CD14-positive monocyte (primary cell): ENCODE measurements at regions not wholly inside any gene's neighbourhood (a gene's known extent, or its start where the extent isn't known, plus 50 kb on each side); places are given as distances from the start of the nearest gene placed in this dataset.

Experiments used
- DNase-seq, 3 donors: peaks; one replicate each; pipeline ENCODE4 v3.0.0-alpha.2; 2011 to 2022
- H2AFZ ChIP-seq: 2 replicates; pipeline ENCODE4 v1.6.0; 2012; ENCODE audit warnings: mild to moderate bottlenecking, low read depth, low read length, inconsistent platforms; ENCODE audit not compliant: insufficient read depth, poor library complexity, severe bottlenecking
- H3K27ac ChIP-seq, 2 donors: 1 replicate in 1 of 2; 2 replicates in 1 of 2; pipeline ENCODE4 v1.5.1; 2012 to 2013; ENCODE audit warnings: low read length in 2 of 2, control low read depth in 1 of 2, inconsistent platforms in 1 of 2, low read depth in 1 of 2, mild to moderate bottlenecking in 1 of 2
- H3K27me3 ChIP-seq, 2 donors: one replicate each; pipeline versions ENCODE4 v1.6.0 to v1.6.1; 2011 to 2013; ENCODE audit warnings: low read length in 2 of 2; ENCODE audit not compliant: control insufficient read depth in 2 of 2, insufficient read depth in 2 of 2
- H3K36me3 ChIP-seq, 2 donors: replicated peaks in 1 of 2; 1 replicate in 1 of 2; 2 replicates in 1 of 2; pipeline versions ENCODE4 v1.5.1 to v1.6.1; 2012 to 2013; ENCODE audit warnings: low read length in 2 of 2, control low read depth in 1 of 2, inconsistent platforms in 1 of 2, mild to moderate bottlenecking in 1 of 2; ENCODE audit not compliant: insufficient read depth in 2 of 2, control insufficient read depth in 1 of 2
- H3K4me1 ChIP-seq, 2 donors: 1 replicate in 1 of 2; 2 replicates in 1 of 2; pipeline versions ENCODE4 v1.5.1 to v1.6.1; 2012 to 2013; ENCODE audit warnings: low read length in 2 of 2, control low read depth in 1 of 2, inconsistent platforms in 1 of 2, mild to moderate bottlenecking in 1 of 2, moderate library complexity in 1 of 2; ENCODE audit not compliant: insufficient read depth in 2 of 2, control insufficient read depth in 1 of 2
- H3K4me2 ChIP-seq: replicated peaks from 2 replicates; pipeline ENCODE3; 2012; ENCODE audit warnings: low read length, moderate library complexity, mild to moderate bottlenecking; ENCODE audit not compliant: poor library complexity, severe bottlenecking; ENCODE audit errors: extremely low read depth
- H3K4me3 ChIP-seq, 3 experiments: fragments of 200-600 bp in 1 of 3; sonication (generic) in 1 of 3; replicated peaks in 1 of 3; 1 replicate in 2 of 3; 2 replicates in 1 of 3; pipeline ENCODE4 v1.5.1; 2011 to 2013; ENCODE audit warnings: low read length in 3 of 3, mild to moderate bottlenecking in 3 of 3, control low read depth in 2 of 3, low read depth in 2 of 3, inconsistent platforms in 1 of 3, moderate library complexity in 1 of 3
- H3K79me2 ChIP-seq: 2 replicates; pipeline ENCODE4 v1.6.0; 2012; ENCODE audit warnings: mild to moderate bottlenecking, control low read depth, inconsistent platforms, low read length, moderate library complexity; ENCODE audit not compliant: insufficient read depth
- H3K9ac ChIP-seq: 2 replicates; pipeline ENCODE4 v1.6.0; 2017; ENCODE audit warnings: low read length, mild to moderate bottlenecking; ENCODE audit not compliant: insufficient read depth, poor library complexity, severe bottlenecking
- H3K9me3 ChIP-seq, 2 donors: replicated peaks in 1 of 2; 1 replicate in 1 of 2; 2 replicates in 1 of 2; pipeline versions ENCODE4 v1.5.1 to v1.6.1; 2012 to 2013; ENCODE audit warnings: low read length in 2 of 2, control low read depth in 1 of 2; ENCODE audit not compliant: control insufficient read depth in 1 of 2, insufficient read depth in 1 of 2
- H4K20me1 ChIP-seq: 2 replicates; pipeline ENCODE4 v1.6.0; 2012; ENCODE audit warnings: mild to moderate bottlenecking, low read length, control low read depth, moderate library complexity; ENCODE audit not compliant: insufficient read depth
- H3K27ac Mint-ChIP-seq, 7 donors: one replicate each; pipeline ENCODE4 v1.8.0; 2020; ENCODE audit warnings: mild to moderate bottlenecking in 7 of 7, mixed read lengths in 7 of 7, moderate library complexity in 6 of 7, inconsistent platforms in 2 of 7
- H3K27me3 Mint-ChIP-seq, 3 donors: one replicate each; pipeline ENCODE4 v1.8.0; 2021 to 2022; ENCODE audit warnings: low read depth in 3 of 3, mild to moderate bottlenecking in 3 of 3, mixed read lengths in 3 of 3, moderate library complexity in 3 of 3, inconsistent platforms in 1 of 3
- H3K36me3 Mint-ChIP-seq, 2 donors: one replicate each; pipeline ENCODE4 v1.8.0; 2020; ENCODE audit warnings: mixed read lengths in 2 of 2, inconsistent platforms in 1 of 2, mild to moderate bottlenecking in 1 of 2
- H3K4me1 Mint-ChIP-seq: one replicate; pipeline ENCODE4 v1.8.0; 2020; ENCODE audit warnings: mild to moderate bottlenecking, mixed read lengths
- H3K4me3 Mint-ChIP-seq, 2 donors: one replicate each; pipeline ENCODE4 v1.8.0; 2020; ENCODE audit warnings: mild to moderate bottlenecking in 2 of 2, mixed read lengths in 2 of 2, moderate library complexity in 1 of 2
- H3K9me3 Mint-ChIP-seq, 7 donors: one replicate each; pipeline ENCODE4 v1.8.0; 2020 to 2022; ENCODE audit warnings: mixed read lengths in 7 of 7, mild to moderate bottlenecking in 6 of 7, moderate library complexity in 6 of 7, inconsistent platforms in 2 of 7
- WGBS: methylation state at CpG from one replicate; pipeline ENCODE4 v1.1.5; 2013; ENCODE audit warnings: missing lambda C conversion rate; ENCODE audit not compliant: insufficient coverage; 5-methylcytosine and 5-hydroxymethylcytosine counted together
- intact Hi-C, 2 donors: fragments of 100-400 bp; cut with micrococcal nuclease; formaldehyde crosslinking; loops; one replicate each; pipeline versions ENCODE4 v1.15.0 to v1.15.1; 2023
- TF ChIP-seq, protein P1 (sequence below): fragments of 200-600 bp; IDR thresholded peaks from one replicate; pipeline ENCODE4 v1.8.0; 2022; ENCODE audit warnings: antibody characterized with exemption, mild to moderate bottlenecking

DNA sequence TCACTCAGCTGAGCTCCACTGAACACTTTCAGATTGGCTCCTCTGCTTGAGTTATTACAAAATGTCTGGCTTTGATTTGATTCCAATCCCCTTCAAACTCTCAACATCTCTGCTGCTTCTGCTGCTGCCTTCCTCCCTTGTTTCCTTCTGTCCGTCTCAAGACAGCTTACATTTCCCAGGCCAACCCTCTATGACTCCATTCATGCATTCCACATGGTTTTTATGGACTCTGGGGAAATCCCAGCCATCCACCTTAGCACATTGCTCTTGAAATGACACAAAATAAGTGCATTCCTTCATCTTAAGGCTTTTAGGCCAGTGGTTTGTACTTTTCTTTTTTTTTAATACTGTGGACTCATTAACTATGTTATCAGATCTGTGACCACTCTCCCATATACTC, 68.5 kb upstream of the TMEM164 start:
- H3K4me1 ChIP-seq, result no peaks in the 10 kb centered on the region
- peaks cover 0 to 8% (median 0%) of the 10 kb centered on the region in 7 donors for H3K9me3 Mint-ChIP-seq
- H3K9ac ChIP-seq, result no peak overlapping the region
- H3K36me3 Mint-ChIP-seq, result no peaks in the 10 kb centered on the region
- intact Hi-C loops, result no loop called here
- peaks cover 0 to 3% of the 10 kb centered on the region in 2 donors for H3K9me3 ChIP-seq
- no peak overlapping the region for H3K27ac ChIP-seq
- peaks cover 0 to 9% (median 1%) of the 10 kb centered on the region in 3 donors for H3K27me3 Mint-ChIP-seq
- H3K79me2 ChIP-seq, result no peaks in the 10 kb centered on the region
- DNase-seq, result no peak
- no peaks in the 10 kb centered on the region for H4K20me1 ChIP-seq
- no peak overlapping the region for H3K4me3 ChIP-seq
- no peaks in the 10 kb centered on the region for H3K36me3 ChIP-seq
- no peaks in the 10 kb centered on the region for H3K4me1 Mint-ChIP-seq
- no peak overlapping the region for H2AFZ ChIP-seq
- H3K4me3 Mint-ChIP-seq, result no peak overlapping the region
- WGBS, result no CpG with 5 or more reads among the region's 1 CpG
- TF ChIP-seq, protein P1, sequence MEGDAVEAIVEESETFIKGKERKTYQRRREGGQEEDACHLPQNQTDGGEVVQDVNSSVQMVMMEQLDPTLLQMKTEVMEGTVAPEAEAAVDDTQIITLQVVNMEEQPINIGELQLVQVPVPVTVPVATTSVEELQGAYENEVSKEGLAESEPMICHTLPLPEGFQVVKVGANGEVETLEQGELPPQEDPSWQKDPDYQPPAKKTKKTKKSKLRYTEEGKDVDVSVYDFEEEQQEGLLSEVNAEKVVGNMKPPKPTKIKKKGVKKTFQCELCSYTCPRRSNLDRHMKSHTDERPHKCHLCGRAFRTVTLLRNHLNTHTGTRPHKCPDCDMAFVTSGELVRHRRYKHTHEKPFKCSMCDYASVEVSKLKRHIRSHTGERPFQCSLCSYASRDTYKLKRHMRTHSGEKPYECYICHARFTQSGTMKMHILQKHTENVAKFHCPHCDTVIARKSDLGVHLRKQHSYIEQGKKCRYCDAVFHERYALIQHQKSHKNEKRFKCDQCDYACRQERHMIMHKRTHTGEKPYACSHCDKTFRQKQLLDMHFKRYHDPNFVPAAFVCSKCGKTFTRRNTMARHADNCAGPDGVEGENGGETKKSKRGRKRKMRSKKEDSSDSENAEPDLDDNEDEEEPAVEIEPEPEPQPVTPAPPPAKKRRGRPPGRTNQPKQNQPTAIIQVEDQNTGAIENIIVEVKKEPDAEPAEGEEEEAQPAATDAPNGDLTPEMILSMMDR, result no peak
- H3K27ac Mint-ChIP-seq, result no peak overlapping the region
- H3K27me3 ChIP-seq, result peaks cover 0 to 5% of the 10 kb centered on the region in 2 donors
- H3K4me2 ChIP-seq, result no peak overlapping the region

DNA sequence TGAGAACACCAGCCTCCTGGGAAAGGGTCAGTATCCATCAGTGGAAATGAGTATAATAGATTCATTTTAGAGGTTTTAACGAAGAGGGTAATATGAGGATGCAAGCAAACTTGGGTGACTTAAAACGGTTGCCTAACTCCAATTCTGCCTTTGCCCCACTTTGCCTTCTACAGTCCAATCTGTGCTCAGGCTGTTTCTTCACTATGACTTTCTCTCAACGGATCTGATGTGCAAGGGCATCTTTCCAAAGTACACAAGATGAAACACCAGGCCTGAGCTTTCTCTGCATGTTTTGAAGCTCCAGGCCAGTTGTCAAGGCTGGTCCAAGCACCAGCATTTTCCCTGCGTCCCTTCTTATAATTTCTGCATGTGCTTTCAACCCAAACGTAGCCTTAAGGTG, 68.0 kb upstream of the TMEM164 start:
- no peak overlapping the region for H3K27ac ChIP-seq
- TF ChIP-seq, protein P1, result no peak
- no peak overlapping the region for H3K4me3 ChIP-seq
- H3K9me3 ChIP-seq, result no peaks in the 10 kb centered on the region
- Mint-ChIP-seq H3K4me1 (no peaks in the 10 kb centered on the region), H3K4me3 (no peak overlapping the region), H3K9me3 (peaks cover 0 to 4% (median 0%) of the 10 kb centered on the region in 7 donors), H3K27me3 (peaks cover 0 to 9% (median 1%) of the 10 kb centered on the region in 3 donors), H3K36me3 (no peaks in the 10 kb centered on the region), H3K27ac (no peak overlapping the region)
- no peak for DNase-seq
- H3K27me3 ChIP-seq, result peaks cover 0 to 5% of the 10 kb centered on the region in 2 donors
- H2AFZ ChIP-seq, result no peak overlapping the region
- H3K79me2 ChIP-seq, result no peaks in the 10 kb centered on the region
- H3K9ac ChIP-seq, result no peak overlapping the region
- H3K4me1 ChIP-seq, result no peaks in the 10 kb centered on the region
- no CpG with 5 or more reads among the region's 5 CpGs for WGBS
- H3K4me2 ChIP-seq, result no peak overlapping the region
- H4K20me1 ChIP-seq, result no peaks in the 10 kb centered on the region
- H3K36me3 ChIP-seq, result no peaks in the 10 kb centered on the region
- intact Hi-C loops, result no loop called here
